Right renal pelvis (tissue), 4 donors: ENCODE measurements at regions not wholly inside any gene's neighbourhood (a gene's known extent, or its start where the extent isn't known, plus 50 kb on each side); places are given as distances from the start of the nearest gene placed in this dataset.

ENCODE experiments used
- DNase-seq, 4 donors: peaks; one replicate each; pipeline ENCODE4 v3.0.0-alpha.2; 2013; ENCODE audit warnings: low read depth in 4 of 4, low spot score in 3 of 4, missing footprints in 1 of 4

- DNase-seq, result no peak
These were observed 114.1 kb downstream of the SLC16A9 start for GRCh38 chr10:59595593-59595992.

GRCh38 chr10:59593768-59594167 lies 115.9 kb downstream of the SLC16A9 start:
- no peak for DNase-seq

DNA sequence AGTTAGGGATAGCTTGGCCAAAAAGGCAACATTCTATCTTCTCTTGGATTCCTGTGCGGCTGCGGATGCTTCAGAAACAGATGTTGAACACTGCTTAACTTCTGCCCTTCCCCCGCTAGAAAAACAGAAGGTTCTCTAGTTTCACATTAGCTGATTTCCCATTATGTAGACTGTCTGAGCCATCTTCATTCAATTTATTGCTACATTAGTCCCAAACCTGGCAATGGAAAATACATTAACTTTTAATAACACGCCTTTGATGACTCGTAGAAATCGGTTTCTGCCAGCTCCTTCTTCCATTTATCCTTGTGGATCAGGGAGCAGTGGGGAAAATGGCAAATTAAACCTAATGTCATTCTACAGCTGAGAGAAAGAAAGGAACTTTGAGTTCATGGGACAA lies 119.9 kb downstream of the SLC16A9 start:
- no peak for DNase-seq

DNA sequence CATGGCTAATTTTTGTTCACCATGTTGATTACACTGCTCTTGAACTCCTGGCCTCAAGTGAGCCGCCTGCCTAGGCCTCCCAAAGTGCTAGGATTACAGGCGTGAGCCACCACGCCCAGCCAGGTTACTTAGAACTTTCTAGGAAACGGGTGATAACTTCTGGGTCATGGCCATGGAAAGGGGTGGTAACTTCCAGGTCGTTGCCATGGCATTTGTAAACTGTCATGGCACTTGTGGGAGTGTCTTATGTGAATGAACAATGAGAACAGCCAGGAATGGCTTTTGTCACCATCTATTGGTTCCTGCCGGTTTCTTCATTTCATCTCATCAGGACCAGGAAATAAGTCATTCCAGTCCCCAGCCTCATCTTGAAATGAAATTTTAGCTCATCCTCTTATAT lies 120.9 kb downstream of the SLC16A9 start:
- DNase-seq, result no peak

- no peak for DNase-seq
These were observed 121.9 kb downstream of the SLC16A9 start for GRCh38 chr10:59587756-59588140.

- no peak for DNase-seq
These were observed 122.4 kb downstream of the SLC16A9 start for GRCh38 chr10:59587083-59587755.

- no peak for DNase-seq
These were observed 123.2 kb downstream of the SLC16A9 start for GRCh38 chr10:59586407-59586891.

GRCh38 chr10:59585046-59585700 lies 124.5 kb downstream of the SLC16A9 start:
- no peak for DNase-seq

DNA sequence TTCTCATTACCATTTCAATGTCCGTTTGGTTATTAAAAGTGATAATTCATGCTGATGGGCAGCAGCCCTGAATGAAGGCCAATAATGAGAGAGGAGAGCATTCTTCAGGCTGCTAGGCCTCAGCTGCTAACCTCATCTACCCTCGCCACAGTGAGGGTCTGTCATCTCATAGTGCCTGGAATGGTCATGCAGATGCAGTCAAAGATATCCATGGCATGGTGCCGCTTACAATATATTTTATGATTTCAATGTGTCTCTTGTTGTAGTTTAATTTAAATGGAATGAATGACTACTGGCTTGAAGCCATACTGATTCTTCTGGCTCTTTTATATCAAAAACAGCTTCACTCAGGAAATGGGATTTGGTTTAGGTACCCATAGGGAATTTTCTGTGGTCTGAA lies 126.9 kb downstream of the SLC16A9 start:
- no peak for DNase-seq

DNA sequence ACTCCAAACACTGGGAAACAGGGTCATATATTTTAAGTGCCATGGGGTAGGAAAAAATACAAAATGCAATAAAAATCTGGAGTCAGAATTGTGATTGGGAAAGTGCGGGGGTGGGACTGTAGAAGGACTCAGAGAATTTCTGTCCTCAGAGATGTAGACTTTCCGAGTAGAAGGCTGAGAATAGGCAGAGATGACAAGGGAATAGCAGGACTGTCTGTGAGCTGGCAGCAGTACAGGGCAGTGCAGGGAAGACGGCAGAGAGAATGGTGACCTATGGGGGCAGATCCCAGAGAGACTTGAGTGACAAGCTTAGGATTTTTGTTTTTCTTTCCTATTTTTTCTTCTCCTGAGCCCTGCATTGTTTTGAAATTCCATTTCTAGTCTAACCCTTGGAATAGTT lies 127.6 kb downstream of the SLC16A9 start:
- DNase-seq, result no peak

GRCh38 chr10:59580026-59580863 lies 129.4 kb downstream of the SLC16A9 start:
- peak in 2 of 4 donors; percentile 7 to 27 for DNase-seq

GRCh38 chr10:59578741-59579140 lies 130.9 kb downstream of the SLC16A9 start:
- DNase-seq, result no peak

- DNase-seq, result no peak
These were observed 131.7 kb downstream of the SLC16A9 start for GRCh38 chr10:59577984-59578383.

DNA sequence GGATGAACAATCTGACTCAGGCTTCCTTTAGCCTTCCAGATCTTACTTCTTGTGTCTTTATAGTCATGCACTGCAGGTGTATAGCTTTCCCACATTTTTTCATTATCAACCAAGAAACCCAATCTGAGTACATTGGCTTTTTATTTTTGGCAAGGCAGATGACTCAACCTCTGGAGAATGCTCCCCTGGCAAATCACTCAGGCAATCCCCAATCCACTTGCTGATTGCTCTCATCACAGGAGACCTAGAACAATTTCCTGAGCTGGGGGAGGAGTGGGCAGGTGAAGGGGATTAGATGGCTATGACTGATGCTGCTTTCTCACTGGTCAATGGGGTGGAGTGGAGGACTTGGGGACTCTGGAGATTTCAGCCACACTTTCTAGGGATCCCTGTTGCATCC lies 134.4 kb downstream of the SLC16A9 start:
- DNase-seq, result no peak

DNA sequence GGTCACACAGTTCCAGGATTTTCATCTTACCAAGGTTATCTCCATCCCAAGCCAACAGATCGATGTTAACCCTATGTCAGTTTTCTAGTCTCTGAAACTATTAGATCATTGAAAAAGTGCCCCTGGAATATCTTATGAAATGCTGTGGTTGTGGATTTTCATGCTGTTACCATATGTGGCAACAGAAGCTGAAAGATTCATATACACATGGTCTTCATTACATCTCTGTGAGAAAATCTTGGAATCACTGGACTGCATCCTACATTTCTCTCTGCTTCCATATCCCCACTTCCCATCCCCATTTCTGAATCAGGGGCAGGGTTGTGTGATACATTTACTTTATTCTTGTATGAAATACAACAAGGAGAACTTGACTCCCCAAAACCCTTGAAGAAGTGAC lies 146.1 kb downstream of the SLC16A9 start:
- no peak for DNase-seq

- no peak for DNase-seq
These were observed 147.5 kb downstream of the SLC16A9 start for GRCh38 chr10:59562126-59562525.

DNA sequence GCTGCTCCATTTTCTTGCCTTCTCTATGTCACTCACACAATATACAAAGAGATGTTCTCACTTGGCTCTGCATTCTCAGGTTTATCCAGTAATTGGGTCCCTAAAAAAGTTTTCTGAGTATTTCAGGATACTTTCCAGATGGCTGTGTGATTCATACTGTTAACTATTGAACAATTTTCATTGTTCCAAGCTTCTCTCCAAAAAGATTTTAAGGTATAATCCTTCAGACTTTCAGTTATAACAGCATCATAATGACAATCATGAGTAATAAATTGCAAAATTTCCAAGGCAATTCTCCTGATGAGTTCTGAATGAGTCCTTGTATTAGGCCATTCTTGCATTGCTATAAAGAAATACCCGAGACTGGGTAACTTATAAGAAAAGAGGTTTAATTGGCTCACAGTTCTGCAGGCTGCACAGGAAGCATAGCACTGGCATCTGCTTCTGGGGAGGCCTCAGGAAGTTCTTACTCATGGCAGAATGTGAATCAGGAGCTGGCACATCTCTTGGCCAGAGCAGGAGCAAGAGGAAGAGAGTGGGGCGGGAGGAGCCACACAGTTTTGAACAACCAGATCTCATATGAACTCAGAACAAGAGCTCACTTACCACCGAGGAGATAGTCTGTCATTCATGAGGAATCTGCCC lies 148.1 kb downstream of the SLC16A9 start:
- DNase-seq, result no peak

DNA sequence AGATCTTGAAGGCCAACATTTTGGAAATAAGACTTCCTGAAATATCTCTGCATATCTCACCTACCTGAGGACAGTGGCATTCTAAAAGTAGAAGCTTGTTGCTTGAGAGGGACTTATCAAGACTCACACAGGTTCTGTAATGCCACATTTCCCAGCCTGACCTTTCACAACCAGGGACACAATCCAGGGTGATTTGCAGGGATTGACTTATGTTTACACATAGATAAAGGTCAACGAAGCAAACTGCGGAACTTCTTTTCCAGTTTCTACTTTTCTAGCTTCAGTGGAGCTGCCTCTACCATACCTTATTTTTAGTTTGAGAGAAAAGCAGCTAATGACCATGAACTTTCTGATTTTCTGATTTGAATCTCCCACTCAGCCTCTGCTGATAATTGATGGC lies 148.7 kb downstream of the SLC16A9 start:
- DNase-seq, result no peak

DNA sequence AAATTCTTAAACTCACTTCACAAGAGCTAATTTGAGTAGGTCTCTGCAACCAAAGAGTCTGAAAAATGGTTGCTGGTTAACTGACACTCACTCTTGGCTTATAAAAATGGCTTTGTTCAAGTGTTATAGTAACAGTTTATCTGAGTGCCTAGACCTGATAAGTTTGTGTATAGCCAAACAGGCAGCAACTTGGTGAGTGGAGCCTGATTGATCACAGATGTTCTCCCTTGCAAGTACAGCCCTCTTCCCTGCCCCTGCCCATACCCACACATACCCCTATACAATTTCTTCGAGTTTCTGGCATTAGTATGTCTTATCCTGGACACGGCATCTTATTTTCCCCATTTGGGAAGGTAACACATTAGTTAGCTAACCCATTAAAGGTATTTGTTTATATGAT lies 149.5 kb downstream of the SLC16A9 start:
- no peak for DNase-seq

DNA sequence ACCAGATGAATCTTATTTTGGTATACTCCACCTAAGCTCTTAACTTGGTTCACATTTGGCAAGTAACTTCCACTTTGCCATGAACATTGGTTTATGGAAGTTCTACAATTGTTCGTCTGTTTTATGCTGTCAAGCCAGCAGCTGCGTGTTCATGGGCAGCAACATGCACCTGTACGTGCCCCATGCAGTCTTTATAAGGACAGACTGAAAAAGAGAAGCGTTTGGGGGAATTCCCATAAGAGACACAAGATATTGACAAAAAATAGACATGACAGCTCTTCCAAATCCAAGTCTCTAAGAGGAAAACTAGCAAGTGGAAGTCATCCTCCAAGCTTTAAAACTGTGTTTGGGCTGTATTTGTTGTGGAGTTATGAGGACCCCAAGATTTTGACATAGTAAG lies 151.6 kb downstream of the SLC16A9 start:
- DNase-seq, result no peak

DNA sequence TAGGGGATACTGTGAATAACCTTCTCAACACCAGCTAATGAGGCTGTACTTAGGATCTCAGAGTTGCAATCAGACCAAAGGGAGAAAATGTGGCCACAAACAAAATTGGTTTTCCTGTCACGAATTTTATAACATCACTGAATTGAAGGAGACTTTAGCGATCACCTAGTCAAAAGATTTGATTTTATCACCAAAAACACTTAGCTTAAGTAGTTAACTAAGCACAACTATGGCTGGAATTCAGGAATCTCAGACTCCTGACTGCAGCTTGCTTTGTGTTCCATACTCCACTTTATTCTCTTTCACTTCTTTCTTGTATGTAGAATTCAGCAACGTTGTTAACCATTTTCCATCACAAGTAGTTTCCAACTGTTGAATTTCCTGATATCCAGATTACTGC lies 152.0 kb downstream of the SLC16A9 start:
- DNase-seq, result no peak
